Adrenal gland (tissue), 9 donors: ENCODE measurements at regions not wholly inside any gene's neighbourhood (a gene's known extent, or its start where the extent isn't known, plus 50 kb on each side); places are given as distances from the start of the nearest gene placed in this dataset.

Source experiments
- DNase-seq, 7 donors: peaks; one replicate each; pipeline ENCODE4 v3.0.0-alpha.2; 2019 to 2020
- H3K27ac ChIP-seq, 5 donors: fragments of 200-600 bp; sonication (generic) in 4 of 5; 1 replicate in 3 of 5; 2 replicates in 2 of 5; pipeline versions ENCODE4 v1.5.1 to v1.8.0; 2016 to 2020; ENCODE audit warnings: mild to moderate bottlenecking in 1 of 5
- H3K27me3 ChIP-seq: fragments of 200-600 bp; 2 replicates; pipeline ENCODE4 v1.8.0; 2021
- H3K36me3 ChIP-seq, 2 donors: fragments of 200-600 bp; replicated peaks in 1 of 2; 1 replicate in 1 of 2; 2 replicates in 1 of 2; pipeline versions ENCODE4 v1.5.1 to v1.8.0; 2018 to 2022
- H3K4me1 ChIP-seq, 2 donors: fragments of 200-600 bp; replicated peaks in 1 of 2; 1 replicate in 1 of 2; 2 replicates in 1 of 2; pipeline versions ENCODE4 v1.5.1 to v1.8.0; 2018 to 2021
- H3K4me3 ChIP-seq, 4 donors: fragments of 200-600 bp; sonication (generic) in 3 of 4; one replicate each; pipeline ENCODE4 v1.5.1; 2016 to 2018
- H3K9me3 ChIP-seq, 3 donors: fragments of 200-600 bp; sonication (generic) in 1 of 3; replicated peaks in 1 of 3; 1 replicate in 2 of 3; 2 replicates in 1 of 3; pipeline versions ENCODE4 v1.5.1 to v1.8.0; 2016 to 2021
- POLR2A ChIP-seq, 2 donors: fragments of 450-650 bp; IDR thresholded peaks; one replicate each; pipeline ENCODE4 v1.6.1; 2017; ENCODE audit warnings: antibody characterized with exemption in 2 of 2, mild to moderate bottlenecking in 2 of 2, moderate library complexity in 1 of 2
- WGBS, 4 donors: extraction: QIAGEN DNeasy Blood & Tissue Kit in 2 of 4; methylation state at CpG; one replicate each; pipeline versions ENCODE4 v1.1.5 to v1.1.7; 2013 to 2017; 5-methylcytosine and 5-hydroxymethylcytosine counted together
- intact Hi-C, 2 donors: fragments of 100-400 bp; cut with DNase I; formaldehyde crosslinking; loops; one replicate each; pipeline versions ENCODE4 v1.14.1 to v1.15.0; 2022 to 2023
- TF ChIP-seq, protein P1 (sequence below), 6 experiments: fragments of 450-650 bp in 4 of 6; fragments of 200-600 bp in 2 of 6; sonication (generic) in 1 of 6; IDR thresholded peaks; 1 replicate in 5 of 6; 2 replicates in 1 of 6; pipeline versions ENCODE4 v1.5.1 to v1.8.0; 2016 to 2021; ENCODE audit warnings: antibody characterized with exemption in 6 of 6, mild to moderate bottlenecking in 2 of 6, moderate library complexity in 1 of 6
- donor health status: healthy with polysubstance abuse.
- donor health status: Bipolar disorder and iron deficiency.
- donor health status: DM: yes; HTN: yes; CAD: no.
- donor health status: DM: no; HTN: no; CAD: no.
- donor health status: DM: no; HTN: no; CAD: no.

DNA sequence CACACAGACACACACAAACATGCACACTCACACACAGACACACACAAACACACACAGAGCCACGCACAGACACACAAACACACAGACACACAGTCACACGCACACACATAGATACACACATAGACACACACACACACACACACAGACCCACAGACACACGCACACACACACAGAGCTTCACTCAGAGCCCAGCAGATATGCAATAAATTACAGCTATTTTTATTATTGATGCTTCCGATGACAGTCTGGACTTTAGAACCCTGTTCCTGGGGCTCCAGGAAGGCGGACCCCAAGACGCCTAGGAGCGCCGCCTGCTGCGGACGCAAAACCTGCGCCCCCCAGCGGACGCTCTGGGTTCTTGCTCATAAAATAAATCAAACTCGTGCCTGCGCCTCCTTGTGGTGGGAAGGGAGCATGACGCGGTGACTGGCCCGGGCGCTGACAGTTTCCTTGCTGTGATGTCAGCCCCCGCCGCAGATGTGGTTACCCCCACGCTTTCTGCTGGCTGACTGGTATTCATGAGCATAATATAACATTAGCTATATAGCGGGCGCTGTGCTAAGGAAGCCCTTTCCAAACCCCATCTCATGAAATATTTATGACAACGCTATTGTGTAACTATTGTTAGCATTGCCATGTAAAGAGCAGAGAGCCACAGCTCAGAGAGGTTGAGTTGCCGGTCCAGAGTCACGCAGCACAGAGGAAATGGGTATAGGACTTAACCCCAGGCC is 64.4 kb upstream of the TM9SF2 start:
- intact Hi-C loops = loop anchor here (5.0 to 10.0 kb wide), 4 partner anchors 52 to 260 kb away; no protein-coding TSS in a partner anchor
- no peaks in the 10 kb centered on the region for H3K36me3 ChIP-seq
- H3K27ac ChIP-seq = no peak overlapping the region
- no peak for TF ChIP-seq POLR2A (IDR thresholded peaks at IDR 0.05)
- TF ChIP-seq, protein P1, sequence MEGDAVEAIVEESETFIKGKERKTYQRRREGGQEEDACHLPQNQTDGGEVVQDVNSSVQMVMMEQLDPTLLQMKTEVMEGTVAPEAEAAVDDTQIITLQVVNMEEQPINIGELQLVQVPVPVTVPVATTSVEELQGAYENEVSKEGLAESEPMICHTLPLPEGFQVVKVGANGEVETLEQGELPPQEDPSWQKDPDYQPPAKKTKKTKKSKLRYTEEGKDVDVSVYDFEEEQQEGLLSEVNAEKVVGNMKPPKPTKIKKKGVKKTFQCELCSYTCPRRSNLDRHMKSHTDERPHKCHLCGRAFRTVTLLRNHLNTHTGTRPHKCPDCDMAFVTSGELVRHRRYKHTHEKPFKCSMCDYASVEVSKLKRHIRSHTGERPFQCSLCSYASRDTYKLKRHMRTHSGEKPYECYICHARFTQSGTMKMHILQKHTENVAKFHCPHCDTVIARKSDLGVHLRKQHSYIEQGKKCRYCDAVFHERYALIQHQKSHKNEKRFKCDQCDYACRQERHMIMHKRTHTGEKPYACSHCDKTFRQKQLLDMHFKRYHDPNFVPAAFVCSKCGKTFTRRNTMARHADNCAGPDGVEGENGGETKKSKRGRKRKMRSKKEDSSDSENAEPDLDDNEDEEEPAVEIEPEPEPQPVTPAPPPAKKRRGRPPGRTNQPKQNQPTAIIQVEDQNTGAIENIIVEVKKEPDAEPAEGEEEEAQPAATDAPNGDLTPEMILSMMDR (IDR thresholded peaks at IDR 0.05) = peak; percentile 99 to 100 (median 100)
- peak overlapping the region in 1 of 4 donors; percentile 8 for H3K4me3 ChIP-seq
- no peaks in the 10 kb centered on the region for H3K9me3 ChIP-seq
- peaks cover 0 to 15% of the 10 kb centered on the region in 2 donors for H3K4me1 ChIP-seq
- WGBS, 4 donors = 9 to 17% (median 11%) methylated on average over 16 to 27 of the region's 27 CpGs
- DNase-seq = peak; percentile 79 to 95 (median 87)
- H3K27me3 ChIP-seq = peaks cover 14% of the 10 kb centered on the region

DNA sequence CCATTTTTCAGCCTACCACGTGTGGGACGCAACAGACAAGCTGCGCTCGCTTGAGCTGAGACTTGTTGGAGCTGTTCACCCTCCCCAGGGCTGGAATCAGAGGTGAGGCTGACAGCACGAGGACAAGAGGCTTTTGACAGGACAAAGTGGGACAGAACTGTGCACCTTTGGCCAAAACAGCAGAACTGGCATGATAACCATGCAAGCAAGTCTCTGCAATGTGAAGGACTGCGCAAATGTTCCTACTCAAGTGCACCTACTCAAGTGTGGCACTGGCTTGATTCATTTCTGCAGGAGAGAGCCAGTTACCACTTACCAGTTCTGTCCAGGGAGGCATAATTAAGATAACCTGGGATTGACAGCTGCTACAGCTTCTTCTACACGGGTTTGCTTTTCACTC is 62.2 kb upstream of the TM9SF2 start:
- Histone ChIP-seq H3K4me3 (no peak overlapping the region), H3K9me3 (no peaks in the 10 kb centered on the region), H3K4me1 (no peaks in the 10 kb centered on the region), H3K27ac (no peak overlapping the region), H3K27me3 (peaks cover 15% of the 10 kb centered on the region), H3K36me3 (no peaks in the 10 kb centered on the region)
- intact Hi-C loops = loop anchor here (5.0 to 10.0 kb wide), 4 partner anchors 54 to 262 kb away; no protein-coding TSS in a partner anchor
- 41 to 78% (median 77%) methylated on average over 2 to 7 of the region's 7 CpGs for WGBS, 4 donors
- DNase-seq = no peak
- no peak for TF ChIP-seq POLR2A (IDR thresholded peaks at IDR 0.05)
- TF ChIP-seq, protein P1 (IDR thresholded peaks at IDR 0.05) = no peak

DNA sequence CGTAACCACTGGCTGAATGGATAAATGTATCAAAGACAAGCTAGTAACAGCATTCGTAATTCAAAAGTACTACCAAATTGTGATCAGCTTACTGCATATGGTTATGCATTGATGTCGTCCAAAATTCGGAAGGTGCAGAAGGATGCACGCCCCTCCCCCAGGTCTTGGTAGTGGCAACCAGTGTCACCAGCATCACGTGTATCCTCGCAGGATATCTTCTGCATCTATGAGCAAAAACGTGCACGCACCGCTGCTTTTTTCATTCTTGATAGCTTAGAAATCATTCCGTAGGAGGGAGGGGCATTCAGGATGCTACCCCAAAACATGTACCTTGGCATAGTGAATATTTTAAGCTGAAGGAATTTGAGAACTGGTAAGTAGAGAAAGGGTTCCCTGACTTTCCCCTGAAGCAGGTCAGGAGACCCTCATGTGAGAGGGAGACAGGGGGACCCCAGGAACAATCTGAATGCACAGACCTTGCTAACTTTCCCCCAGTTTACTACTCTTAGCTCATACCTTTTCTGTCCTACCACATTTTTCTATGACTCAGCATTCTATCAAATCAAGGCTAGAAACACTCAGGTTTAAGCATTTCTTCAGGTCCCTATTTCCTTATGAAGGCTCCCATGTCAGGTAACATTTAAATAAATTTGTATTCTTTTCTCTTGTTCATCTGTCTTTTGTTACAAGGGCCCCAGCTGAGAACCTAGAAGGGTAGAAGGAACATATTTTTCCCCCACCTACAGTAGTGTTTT is 61.2 kb upstream of the TM9SF2 start:
- 56 to 68% (median 63%) methylated on average over 9 to 11 of the region's 11 CpGs for WGBS, 4 donors
- no peaks in the 10 kb centered on the region for H3K9me3 ChIP-seq
- H3K27ac ChIP-seq = no peak overlapping the region
- no peak for DNase-seq
- no peak for TF ChIP-seq POLR2A (IDR thresholded peaks at IDR 0.05)
- TF ChIP-seq, protein P1 (IDR thresholded peaks at IDR 0.05) = no peak
- no peak overlapping the region for H3K4me3 ChIP-seq
- H3K27me3 ChIP-seq = peaks cover 15% of the 10 kb centered on the region
- intact Hi-C loops = loop anchor here (5.0 to 10.0 kb wide), 5 partner anchors 55 to 263 kb away; partner anchors contain the start of gene TM9SF2 (in 1 of the 2)
- H3K36me3 ChIP-seq = no peaks in the 10 kb centered on the region
- H3K4me1 ChIP-seq = no peaks in the 10 kb centered on the region

DNA sequence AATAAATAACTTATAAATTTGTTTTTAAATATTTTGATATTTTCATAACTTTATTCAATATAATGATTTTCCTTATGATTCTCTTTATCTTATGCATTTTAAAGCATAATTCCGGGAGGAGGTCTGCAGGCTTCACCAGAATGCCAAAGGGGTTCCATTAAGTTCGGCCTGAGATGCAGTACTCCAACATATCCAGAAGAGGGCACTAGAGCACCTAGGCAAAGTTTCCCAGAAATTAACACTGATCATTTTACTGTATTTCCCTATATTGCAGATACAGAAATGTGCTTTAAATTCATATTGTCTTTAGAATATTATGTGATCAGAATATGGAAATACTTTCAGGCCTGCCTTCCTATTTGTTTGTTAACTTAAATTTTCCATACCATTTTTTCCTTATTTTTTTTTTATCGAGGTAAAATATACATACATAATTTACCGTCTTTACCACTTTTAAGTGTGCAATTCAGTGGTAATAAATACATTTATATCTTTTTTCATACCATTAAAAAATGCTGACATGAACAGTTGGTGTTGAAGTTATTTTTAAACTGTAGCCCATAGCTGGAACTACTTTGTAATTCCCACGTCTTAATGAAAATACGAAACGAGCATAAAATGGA is 58.9 kb upstream of the TM9SF2 start:
- Histone ChIP-seq H3K4me3 (no peak overlapping the region), H3K27ac (no peak overlapping the region), H3K4me1 (no peaks in the 10 kb centered on the region), H3K27me3 (peaks cover 15% of the 10 kb centered on the region), H3K9me3 (no peaks in the 10 kb centered on the region), H3K36me3 (no peaks in the 10 kb centered on the region)
- peak in 4 of 7 donors; percentile 47 to 73 (median 58) for DNase-seq
- intact Hi-C loops = loop anchor here in 1 of 2 donors (10.0 kb wide), 1 partner anchor 62 kb away; the partner anchor contains the start of gene TM9SF2
- WGBS, 4 donors = 66 to 68% (median 68%) methylated on average over 7 of the region's 7 CpGs
- TF ChIP-seq, protein P1 (IDR thresholded peaks at IDR 0.05) = peak; percentile 79 to 98 (median 89)
- no peak for TF ChIP-seq POLR2A (IDR thresholded peaks at IDR 0.05)
